ENCODE measurements at regions not wholly inside any gene's neighbourhood (a gene's known extent, or its start where the extent isn't known, plus 50 kb on each side); places are given as distances from the start of the nearest gene placed in this dataset.
"Not testable (repeated sequence)": the region's sequence is repeated elsewhere in the genome, so short reads cannot be mapped to it uniquely, and the experiment has no call there.

DNA sequence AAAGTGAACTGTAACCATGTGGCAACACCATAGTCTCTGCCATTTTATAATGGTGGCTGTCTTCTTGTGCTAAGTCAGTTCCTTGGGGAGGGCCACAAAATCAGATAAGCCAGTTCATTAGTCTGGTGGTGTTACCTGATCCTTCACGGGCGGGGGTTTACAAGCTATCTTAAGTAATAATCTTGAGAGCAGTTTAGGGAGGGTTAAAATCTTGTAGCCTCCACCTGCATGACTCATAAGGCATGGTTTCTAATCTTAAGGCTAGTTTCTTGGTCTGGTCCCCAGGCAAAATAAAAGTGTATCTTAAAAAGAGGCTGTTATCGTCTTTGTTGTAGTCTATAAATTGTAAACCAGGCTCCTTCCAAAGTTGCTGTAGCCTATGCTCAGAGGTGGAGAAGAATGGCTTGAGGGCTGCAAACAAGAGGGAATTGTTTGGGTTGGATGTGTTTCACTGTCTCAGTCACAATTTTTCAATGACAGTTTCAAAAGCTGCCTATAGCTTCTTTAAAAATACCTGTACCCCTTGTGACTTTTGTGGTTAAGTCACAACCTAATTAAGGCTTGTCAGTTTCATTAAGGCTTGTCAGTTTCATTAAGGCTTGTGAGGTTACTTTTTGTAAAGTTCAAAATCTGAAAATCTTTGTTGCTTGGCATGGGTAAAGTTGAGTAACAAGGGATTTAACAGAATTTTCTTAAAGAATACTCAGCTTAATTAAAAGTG lies 135.7 kb downstream of the RPS4Y2 start:
- 64% methylated on average over 3 of the region's 3 CpGs; no CpG with 5 or more reads in 1 of the 2 donors for WGBS, 2 donors
- ATAC-seq (ENCODE audit: low FRiP score in 2 of 2): no peak
- DNase-seq: no peak
- TF ChIP-seq EP300 (IDR thresholded peaks at IDR 0.05): no peak
- TF ChIP-seq, protein P1, sequence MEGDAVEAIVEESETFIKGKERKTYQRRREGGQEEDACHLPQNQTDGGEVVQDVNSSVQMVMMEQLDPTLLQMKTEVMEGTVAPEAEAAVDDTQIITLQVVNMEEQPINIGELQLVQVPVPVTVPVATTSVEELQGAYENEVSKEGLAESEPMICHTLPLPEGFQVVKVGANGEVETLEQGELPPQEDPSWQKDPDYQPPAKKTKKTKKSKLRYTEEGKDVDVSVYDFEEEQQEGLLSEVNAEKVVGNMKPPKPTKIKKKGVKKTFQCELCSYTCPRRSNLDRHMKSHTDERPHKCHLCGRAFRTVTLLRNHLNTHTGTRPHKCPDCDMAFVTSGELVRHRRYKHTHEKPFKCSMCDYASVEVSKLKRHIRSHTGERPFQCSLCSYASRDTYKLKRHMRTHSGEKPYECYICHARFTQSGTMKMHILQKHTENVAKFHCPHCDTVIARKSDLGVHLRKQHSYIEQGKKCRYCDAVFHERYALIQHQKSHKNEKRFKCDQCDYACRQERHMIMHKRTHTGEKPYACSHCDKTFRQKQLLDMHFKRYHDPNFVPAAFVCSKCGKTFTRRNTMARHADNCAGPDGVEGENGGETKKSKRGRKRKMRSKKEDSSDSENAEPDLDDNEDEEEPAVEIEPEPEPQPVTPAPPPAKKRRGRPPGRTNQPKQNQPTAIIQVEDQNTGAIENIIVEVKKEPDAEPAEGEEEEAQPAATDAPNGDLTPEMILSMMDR (IDR thresholded peaks at IDR 0.05): no peak
- TF ChIP-seq POLR2AphosphoS5 (IDR thresholded peaks at IDR 0.05): no peak
- no peak for TF ChIP-seq POLR2A (IDR thresholded peaks at IDR 0.05)
- Histone ChIP-seq H3K36me3 (no peaks in the 10 kb centered on the region), H3K27me3 (no peaks in the 10 kb centered on the region), H3K27ac (no peak overlapping the region), H3K4me3 (no peak overlapping the region), H3K9me3 (no peaks in the 10 kb centered on the region), H3K4me1 (no peaks in the 10 kb centered on the region)

DNA sequence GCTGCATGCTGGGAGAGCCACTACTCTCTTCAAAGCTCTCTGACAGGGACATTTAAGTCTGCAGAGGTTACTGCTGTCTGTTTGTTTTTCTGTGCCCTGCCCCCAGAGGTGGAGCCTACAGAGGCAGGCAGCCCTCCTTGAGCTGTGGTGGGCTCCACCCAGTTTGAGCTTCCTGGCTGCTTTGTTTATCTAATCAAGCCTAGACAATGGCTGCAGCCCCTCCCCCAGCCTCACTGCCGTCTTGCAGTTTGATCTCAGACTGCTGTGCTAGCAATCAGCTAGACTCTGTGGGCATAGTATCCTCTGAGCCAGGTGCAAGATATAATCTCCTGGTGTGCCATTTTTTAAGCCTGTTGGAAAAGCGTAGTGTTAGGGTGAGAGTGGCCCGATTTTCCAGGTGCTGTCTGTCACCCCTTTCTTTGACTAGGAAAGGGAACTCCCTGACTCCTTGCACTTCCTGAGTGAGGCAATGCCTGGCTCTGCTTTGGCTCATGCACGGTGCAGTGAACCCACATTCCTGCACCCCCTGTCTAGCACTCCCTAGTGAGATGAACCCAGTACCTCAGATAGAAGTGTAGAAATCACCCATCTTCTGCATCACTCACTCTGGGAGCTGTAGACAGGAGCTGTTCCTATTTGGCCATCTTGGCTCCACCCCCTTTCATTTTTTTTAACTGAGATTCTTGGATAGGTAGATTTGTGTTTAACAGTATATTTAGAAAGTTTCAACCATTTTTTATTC lies 169.6 kb downstream of the RPS4Y2 start:
- WGBS, 2 donors: 40% methylated on average over 1 of the region's 4 CpGs; no CpG with 5 or more reads in 1 of the 2 donors
- H3K27ac ChIP-seq; H3K4me3 ChIP-seq; H3K27me3 ChIP-seq; ATAC-seq (ENCODE audit: low FRiP score in 2 of 2); DNase-seq; H3K9me3 ChIP-seq; H3K36me3 ChIP-seq; H3K4me1 ChIP-seq: not testable (repeated sequence)

DNA sequence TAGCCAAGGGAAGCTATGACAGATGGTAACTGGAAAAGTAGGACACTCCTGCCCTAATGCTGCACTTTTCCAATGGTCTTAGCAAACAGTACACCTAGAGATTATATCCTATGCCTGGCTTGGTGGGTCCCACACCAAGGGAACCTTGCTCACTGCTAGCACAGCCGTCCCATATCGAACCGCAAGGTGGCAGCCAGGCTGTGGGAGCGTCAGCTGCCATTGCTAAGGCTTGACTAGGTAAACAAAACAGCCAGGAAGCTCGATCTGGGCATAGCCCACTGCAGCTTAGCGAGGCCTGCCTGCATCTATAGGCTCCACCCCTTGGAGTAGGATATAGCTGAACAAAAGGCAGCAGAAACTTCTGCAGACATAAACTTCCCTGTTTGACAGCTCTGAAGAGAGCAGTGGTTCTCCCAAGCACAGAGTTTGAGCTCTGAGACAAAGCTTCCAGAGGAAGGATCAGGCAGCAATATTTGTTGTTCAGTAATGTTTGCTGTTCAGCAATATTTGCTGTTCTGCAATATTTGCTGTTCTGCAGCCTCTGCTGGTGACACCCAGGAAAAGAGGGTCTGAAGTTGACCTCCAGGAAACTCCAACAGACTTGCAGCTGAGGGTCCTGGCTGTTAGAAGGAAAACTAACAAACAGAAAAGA lies 173.9 kb downstream of the RPS4Y2 start:
- H3K4me3 ChIP-seq: no peak overlapping the region
- no peaks in the 10 kb centered on the region for H3K36me3 ChIP-seq
- ATAC-seq (ENCODE audit: low FRiP score in 2 of 2): no peak
- H3K27ac ChIP-seq: no peak overlapping the region
- TF ChIP-seq EP300 (IDR thresholded peaks at IDR 0.05) (no peak), POLR2AphosphoS5 (IDR thresholded peaks at IDR 0.05) (no peak)
- no CpG with 5 or more reads among the region's 6 CpGs for WGBS, 2 donors
- DNase-seq: peak in 1 of 2 donors; percentile 6
- no peaks in the 10 kb centered on the region for H3K9me3 ChIP-seq
- H3K4me1 ChIP-seq: no peaks in the 10 kb centered on the region
- H3K27me3 ChIP-seq: no peaks in the 10 kb centered on the region

DNA sequence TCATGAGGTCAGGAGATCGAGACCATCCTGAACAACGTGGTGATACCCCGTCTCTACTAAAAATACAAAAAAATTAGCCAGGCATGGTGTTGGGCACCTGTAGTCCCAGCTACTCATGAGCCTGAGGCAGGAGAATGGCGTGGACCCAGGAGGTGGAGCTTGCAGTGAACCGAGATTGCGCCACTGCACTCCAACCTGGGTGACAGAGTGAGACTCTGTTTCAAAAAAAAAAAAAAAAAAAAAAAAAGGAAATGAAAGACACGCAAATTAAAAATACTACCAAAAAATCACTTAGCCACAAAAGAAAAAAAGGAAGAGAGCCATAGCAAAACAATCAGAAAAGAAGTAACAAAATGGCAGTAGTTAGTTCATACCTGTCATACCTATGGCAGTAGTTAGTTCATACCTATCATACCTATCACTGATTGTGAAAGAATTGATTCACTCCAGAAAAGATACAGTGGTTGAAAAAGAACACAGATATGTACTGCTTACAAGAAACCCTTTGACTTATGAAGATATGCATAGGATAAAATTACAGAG lies 180.9 kb downstream of the RPS4Y2 start:
- not testable (repeated sequence) for H3K27me3 ChIP-seq; H3K27ac ChIP-seq; DNase-seq; H3K4me3 ChIP-seq; H3K36me3 ChIP-seq; H3K4me1 ChIP-seq; H3K9me3 ChIP-seq; ATAC-seq (ENCODE audit: low FRiP score in 2 of 2)
- 79% methylated on average over 7 of the region's 7 CpGs; no CpG with 5 or more reads in 1 of the 2 donors for WGBS, 2 donors

DNA sequence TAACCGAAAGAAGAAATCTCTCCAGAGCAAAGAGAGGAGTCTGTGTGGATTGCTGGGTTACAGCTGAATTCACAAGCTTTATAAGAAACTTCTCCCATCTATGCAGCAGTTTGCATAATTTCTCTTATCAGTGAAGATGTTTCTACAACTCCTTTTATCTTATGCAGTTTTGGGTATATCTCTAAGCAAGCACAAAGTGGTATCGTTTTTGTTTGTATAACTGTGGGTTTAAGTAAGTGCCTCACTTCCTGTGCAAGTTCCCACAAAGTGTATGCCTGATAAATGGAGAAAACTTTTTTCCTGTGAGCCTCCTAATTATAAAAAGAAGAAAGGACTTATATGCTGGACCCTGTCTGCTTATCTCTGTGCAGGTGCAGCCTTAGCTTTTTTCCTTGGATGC lies 205.6 kb downstream of the RPS4Y2 start:
- Histone ChIP-seq H3K4me1 (no peaks in the 10 kb centered on the region), H3K9me3 (no peaks in the 10 kb centered on the region), H3K27ac (no peak overlapping the region), H3K36me3 (no peaks in the 10 kb centered on the region), H3K4me3 (no peak overlapping the region), H3K27me3 (no peaks in the 10 kb centered on the region)
- WGBS, 2 donors: 50% methylated on average over 2 of the region's 2 CpGs; no CpG with 5 or more reads in 1 of the 2 donors
- ATAC-seq (ENCODE audit: low FRiP score in 2 of 2) (no peak), DNase-seq (no peak)
- TF ChIP-seq, protein P1 (IDR thresholded peaks at IDR 0.05): no peak
- TF ChIP-seq EP300 (IDR thresholded peaks at IDR 0.05) (no peak), POLR2A (IDR thresholded peaks at IDR 0.05) (no peak), POLR2AphosphoS5 (IDR thresholded peaks at IDR 0.05) (no peak)

DNA sequence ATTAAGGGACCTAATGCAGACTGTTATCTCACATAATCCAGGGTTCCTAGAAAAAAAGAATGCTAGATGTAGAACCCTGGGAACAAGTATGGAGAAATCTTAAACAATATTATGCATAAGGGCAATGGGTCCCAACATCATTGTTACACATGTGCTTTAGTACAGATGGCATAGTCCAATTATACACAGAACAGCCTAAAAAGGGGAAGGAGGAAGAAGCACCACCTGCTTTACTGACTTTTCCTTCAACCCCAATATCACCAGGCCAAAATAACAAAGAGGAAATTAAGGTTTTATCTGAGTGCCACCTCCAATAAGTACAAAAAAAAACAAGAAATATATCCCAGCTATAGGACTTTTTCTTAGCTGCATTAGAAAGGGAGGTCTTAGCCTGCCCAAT lies 211.9 kb downstream of the RPS4Y2 start:
- Histone ChIP-seq H3K36me3 (no peaks in the 10 kb centered on the region), H3K9me3 (no peaks in the 10 kb centered on the region), H3K4me3 (no peak overlapping the region), H3K4me1 (no peaks in the 10 kb centered on the region), H3K27me3 (no peaks in the 10 kb centered on the region), H3K27ac (no peak overlapping the region)
- DNase-seq (no peak), ATAC-seq (ENCODE audit: low FRiP score in 2 of 2) (no peak)
- TF ChIP-seq EP300 (IDR thresholded peaks at IDR 0.05): no peak
- no peak for TF ChIP-seq POLR2AphosphoS5 (IDR thresholded peaks at IDR 0.05)
- TF ChIP-seq, protein P1 (IDR thresholded peaks at IDR 0.05): no peak
- no peak for TF ChIP-seq POLR2A (IDR thresholded peaks at IDR 0.05)

Measured in upper lobe of left lung (tissue), 6 donors.